LNCAP (cell line): ENCODE measurements at regions not wholly inside any gene's neighbourhood (a gene's known extent, or its start where the extent isn't known, plus 50 kb on each side); places are given as distances from the start of the nearest gene placed in this dataset.

Source experiments
- CTCF ChIP-seq: fragments of 450-650 bp; IDR thresholded peaks from 2 replicates; pipeline ENCODE4 v1.5.1; 2017; ENCODE audit warnings: mild to moderate bottlenecking

GRCh38 chr1:195828325-195828724 lies 779.9 kb downstream of the KCNT2 start:
- no peak for TF ChIP-seq CTCF

DNA sequence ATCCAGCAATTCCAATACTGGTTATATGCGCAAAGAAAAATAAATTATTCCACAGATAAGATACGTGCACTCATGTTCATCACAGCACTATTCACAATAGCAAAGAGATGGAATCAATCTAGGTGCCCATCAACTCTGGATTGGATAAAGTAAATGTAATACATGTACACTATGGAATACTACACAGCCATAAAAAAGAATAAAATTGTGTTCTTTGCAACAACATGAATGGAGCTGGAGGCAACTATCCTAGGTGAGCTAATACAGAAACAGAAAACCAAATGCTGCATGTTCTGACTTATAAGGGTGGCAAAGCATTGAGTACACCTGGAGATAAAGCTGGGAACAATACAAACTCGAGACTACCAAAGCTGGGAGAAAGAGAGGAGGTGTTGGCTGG lies 787.3 kb downstream of the KCNT2 start:
- TF ChIP-seq CTCF: no peak

DNA sequence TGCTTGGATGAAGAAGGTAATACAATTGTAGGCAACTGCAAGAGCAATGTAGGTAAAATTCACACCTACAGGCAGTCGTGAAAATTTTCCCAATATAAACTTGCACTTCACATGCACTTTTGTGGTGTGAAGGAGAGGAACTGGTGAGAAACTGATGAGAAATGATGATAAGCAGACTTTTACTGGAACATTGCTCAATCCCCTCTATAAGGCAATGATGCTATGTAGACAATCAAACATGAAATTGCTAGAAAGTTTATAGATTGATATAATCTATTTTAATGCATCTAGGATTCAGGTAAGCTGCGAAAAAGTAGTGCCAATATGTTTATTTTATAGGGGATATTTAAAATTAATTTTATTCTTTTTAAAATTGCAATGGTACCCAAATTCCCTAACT lies 802.2 kb downstream of the KCNT2 start:
- TF ChIP-seq CTCF: no peak

GRCh38 chr1:195804547-195804946 lies 803.7 kb downstream of the KCNT2 start:
- TF ChIP-seq CTCF: peak; percentile 37

- no peak for TF ChIP-seq CTCF
Observed at GRCh38 chr1:195799016-195799415, 809.2 kb downstream of the KCNT2 start.

GRCh38 chr1:195794225-195794624 lies 814.0 kb downstream of the KCNT2 start:
- no peak for TF ChIP-seq CTCF

- no peak for TF ChIP-seq CTCF
Observed at GRCh38 chr1:195791796-195792195, 816.4 kb downstream of the KCNT2 start.

- no peak for TF ChIP-seq CTCF
Observed at GRCh38 chr1:195790514-195791168, 817.6 kb downstream of the KCNT2 start.
